Osteoblast (primary cell): ENCODE measurements at regions not wholly inside any gene's neighbourhood (a gene's known extent, or its start where the extent isn't known, plus 50 kb on each side); places are given as distances from the start of the nearest gene placed in this dataset.

Experiments
- DNase-seq: peaks from one replicate; pipeline ENCODE4 v3.0.0; 2011; ENCODE audit warnings: low spot score, mixed read lengths; ENCODE audit not compliant: insufficient read length; ENCODE audit errors: missing footprints
- H2AFZ ChIP-seq: 2 replicates; pipeline ENCODE4 v1.6.0; 2011; ENCODE audit warnings: mild to moderate bottlenecking, low read length
- H3K27ac ChIP-seq: 2 replicates; pipeline ENCODE4 v1.5.1; 2011; ENCODE audit warnings: mild to moderate bottlenecking, low read depth, low read length, moderate library complexity
- H3K27me3 ChIP-seq: 2 replicates; pipeline ENCODE4 v1.6.0; 2012; ENCODE audit warnings: mild to moderate bottlenecking, control low read depth, inconsistent platforms, low read length, moderate library complexity; ENCODE audit not compliant: insufficient read depth
- H3K36me3 ChIP-seq: 2 replicates; pipeline ENCODE4 v1.5.1; 2011; ENCODE audit warnings: mild to moderate bottlenecking, low read length, control low read depth, moderate library complexity; ENCODE audit not compliant: insufficient read depth
- H3K4me1 ChIP-seq: 2 replicates; pipeline ENCODE4 v1.5.1; 2011; ENCODE audit warnings: mild to moderate bottlenecking, low read length, control low read depth, moderate library complexity; ENCODE audit not compliant: insufficient read depth
- H3K4me2 ChIP-seq: 2 replicates; pipeline ENCODE4 v1.6.0; 2011; ENCODE audit warnings: mild to moderate bottlenecking, low read length; ENCODE audit not compliant: insufficient read depth
- H3K4me3 ChIP-seq: fragments of 200-600 bp; sonication (generic); 3 replicates; pipeline ENCODE4 v1.5.1; 2012; ENCODE audit warnings: mild to moderate bottlenecking, low read length, inconsistent platforms; ENCODE audit not compliant: insufficient read depth
- H3K79me2 ChIP-seq: 2 replicates; pipeline ENCODE4 v1.6.0; 2012; ENCODE audit warnings: mild to moderate bottlenecking, low read length, control low read depth, inconsistent platforms; ENCODE audit not compliant: insufficient read depth
- H3K9me3 ChIP-seq: 2 replicates; pipeline ENCODE4 v1.5.1; 2011; ENCODE audit warnings: low read depth, low read length, control low read depth
- H4K20me1 ChIP-seq: 2 replicates; pipeline ENCODE4 v1.6.0; 2012; ENCODE audit warnings: mild to moderate bottlenecking, low read length, control low read depth; ENCODE audit not compliant: insufficient read depth
- CTCF ChIP-seq: IDR thresholded peaks from 2 replicates; pipeline ENCODE4 v1.5.1; 2011; ENCODE audit warnings: mild to moderate bottlenecking, low read depth, low read length, moderate library complexity; ENCODE audit errors: extremely low read depth

DNA sequence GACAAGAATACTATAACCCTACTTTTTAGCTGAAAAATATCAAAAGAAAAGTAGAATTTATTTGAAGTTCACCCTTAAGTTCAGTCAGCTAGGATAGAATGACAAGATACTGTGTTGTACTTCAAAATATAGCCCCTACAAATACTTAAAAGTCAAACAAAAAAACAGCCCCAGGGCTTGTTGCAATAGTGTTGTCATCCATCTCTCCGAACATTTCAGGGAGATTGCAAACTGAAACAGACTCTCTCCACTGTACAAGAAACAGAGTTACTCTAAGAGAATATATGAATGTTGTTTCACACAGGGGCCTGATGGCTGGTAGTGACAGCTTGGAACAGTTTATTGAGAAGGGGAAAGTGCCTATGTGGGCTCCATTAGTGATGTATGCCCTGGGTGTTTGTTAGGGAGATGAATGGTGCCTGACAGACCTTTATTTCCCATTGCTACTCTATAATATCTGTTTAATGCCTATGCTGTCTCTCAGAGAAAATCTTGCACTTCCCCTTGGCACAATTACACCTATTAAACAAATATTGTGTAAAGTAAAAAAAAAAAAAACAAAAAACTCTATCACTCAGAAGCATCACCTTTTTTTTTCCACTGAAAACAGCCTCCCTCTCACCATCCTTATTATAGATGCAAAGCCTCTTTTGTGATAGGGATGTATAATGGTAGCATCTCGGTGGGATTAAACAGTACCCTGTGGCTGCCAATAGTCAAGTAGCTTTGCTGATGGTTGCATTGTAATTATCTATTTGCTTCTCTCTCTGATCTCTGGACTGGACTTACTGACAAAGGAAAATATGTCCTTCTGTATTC lies 506.3 kb upstream of the LUZP2 start:
- Histone ChIP-seq H3K4me2 (peak overlapping the region; percentile 34), H3K4me1 (peaks cover 27% of the 10 kb centered on the region), H2AFZ (peak overlapping the region; percentile 13), H3K9me3 (no peaks in the 10 kb centered on the region), H3K36me3 (no peaks in the 10 kb centered on the region), H3K4me3 (no peak overlapping the region), H3K79me2 (no peaks in the 10 kb centered on the region), H3K27ac (peak overlapping the region; percentile 40), H4K20me1 (no peaks in the 10 kb centered on the region), H3K27me3 (no peaks in the 10 kb centered on the region)
- DNase-seq = no peak
- TF ChIP-seq CTCF = no peak

GRCh38 chr11:23991165-23991539 lies 505.7 kb upstream of the LUZP2 start:
- Histone ChIP-seq H3K36me3 (no peaks in the 10 kb centered on the region), H3K27me3 (no peaks in the 10 kb centered on the region), H4K20me1 (no peaks in the 10 kb centered on the region), H3K4me3 (no peak overlapping the region), H3K9me3 (no peaks in the 10 kb centered on the region), H3K79me2 (no peaks in the 10 kb centered on the region), H3K4me1 (peaks cover 27% of the 10 kb centered on the region), H2AFZ (peak overlapping the region; percentile 10), H3K4me2 (peak overlapping the region; percentile 34), H3K27ac (peak overlapping the region; percentile 40)
- peak; percentile 48 for DNase-seq
- no peak for TF ChIP-seq CTCF

- no peaks in the 10 kb centered on the region for H3K27me3 ChIP-seq
- no peaks in the 10 kb centered on the region for H4K20me1 ChIP-seq
- no peak overlapping the region for H3K4me3 ChIP-seq
- no peak overlapping the region for H2AFZ ChIP-seq
- TF ChIP-seq CTCF = no peak
- H3K4me2 ChIP-seq = no peak overlapping the region
- no peaks in the 10 kb centered on the region for H3K36me3 ChIP-seq
- H3K27ac ChIP-seq = no peak overlapping the region
- DNase-seq = no peak
- H3K4me1 ChIP-seq = peaks cover 11% of the 10 kb centered on the region
- H3K9me3 ChIP-seq = no peaks in the 10 kb centered on the region
- H3K79me2 ChIP-seq = no peaks in the 10 kb centered on the region
These were observed 501.0 kb upstream of the LUZP2 start for GRCh38 chr11:23995891-23996290.

DNA sequence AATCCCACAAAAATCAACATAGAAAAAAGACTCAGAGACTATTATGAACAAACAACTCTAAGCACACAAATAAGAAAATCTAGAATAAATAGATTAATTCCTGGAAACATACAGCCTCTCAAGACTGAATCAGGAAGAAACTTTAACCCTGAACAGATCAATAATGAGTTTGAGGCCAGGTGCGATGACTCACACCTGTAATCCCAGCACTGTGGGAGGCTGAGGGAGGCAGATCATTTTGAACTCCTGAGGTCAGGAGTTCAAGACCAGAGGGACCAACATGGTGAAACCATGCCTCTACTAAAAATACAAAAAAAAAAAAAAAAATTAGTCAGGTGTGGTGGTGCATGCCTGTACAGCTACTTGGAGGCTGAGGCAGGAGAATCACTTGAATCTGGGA lies 499.5 kb upstream of the LUZP2 start:
- H3K36me3 ChIP-seq = no peaks in the 10 kb centered on the region
- no peaks in the 10 kb centered on the region for H4K20me1 ChIP-seq
- DNase-seq = no peak
- TF ChIP-seq CTCF = no peak
- no peak overlapping the region for H3K4me3 ChIP-seq
- no peak overlapping the region for H3K27ac ChIP-seq
- H3K4me2 ChIP-seq = no peak overlapping the region
- no peaks in the 10 kb centered on the region for H3K9me3 ChIP-seq
- H3K79me2 ChIP-seq = no peaks in the 10 kb centered on the region
- no peak overlapping the region for H2AFZ ChIP-seq
- H3K27me3 ChIP-seq = no peaks in the 10 kb centered on the region
- no peaks in the 10 kb centered on the region for H3K4me1 ChIP-seq
